GM19395 (cell line): ENCODE measurements at regions not wholly inside any gene's neighbourhood (a gene's known extent, or its start where the extent isn't known, plus 50 kb on each side); places are given as distances from the start of the nearest gene placed in this dataset.

Experiments
- ATAC-seq: cut with Tn5 transposase; IDR thresholded peaks from one replicate; pipeline ENCODE4 v1.9.1; 2021; ENCODE audit warnings: mild to moderate bottlenecking, moderate library complexity; ENCODE audit not compliant: unreplicated experiment

DNA sequence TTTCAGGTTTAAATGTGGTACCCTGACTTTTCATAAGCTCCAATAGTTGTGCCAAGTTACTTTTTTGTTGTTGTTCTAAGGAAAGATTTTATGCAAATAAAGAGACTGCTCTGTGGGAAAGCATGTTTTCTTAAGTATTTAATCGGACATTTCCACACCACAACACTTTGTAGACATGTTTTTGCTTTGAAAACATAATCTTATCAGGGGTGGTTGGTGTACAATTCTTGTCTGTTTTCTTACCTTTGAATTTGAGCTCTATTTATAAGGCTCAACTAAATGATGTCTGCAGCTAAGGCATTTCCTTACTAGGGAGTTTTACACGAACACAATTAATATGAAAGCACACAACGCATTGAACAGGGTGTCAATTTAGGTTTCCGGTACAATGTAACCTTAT lies 81.5 kb upstream of the CDIN1 start:
- no peak for ATAC-seq

DNA sequence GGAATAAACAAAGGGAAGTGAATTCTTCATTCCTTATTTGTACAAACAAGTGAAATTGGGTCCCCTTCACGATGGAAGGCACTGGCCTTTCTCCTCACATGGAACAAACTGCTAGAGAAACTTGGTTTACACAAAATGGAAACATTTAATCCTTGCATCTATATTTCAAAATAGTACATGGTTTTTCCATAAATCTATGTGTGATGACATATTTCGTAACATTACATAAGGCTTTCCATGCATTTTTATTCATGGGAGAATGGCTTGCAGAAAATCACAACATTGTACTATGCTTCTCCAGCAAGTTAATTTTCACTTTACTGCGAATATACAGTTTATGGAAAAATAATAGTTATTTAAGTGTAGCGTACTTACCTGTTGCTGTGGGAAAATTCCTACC lies 81.0 kb upstream of the CDIN1 start:
- no peak for ATAC-seq

DNA sequence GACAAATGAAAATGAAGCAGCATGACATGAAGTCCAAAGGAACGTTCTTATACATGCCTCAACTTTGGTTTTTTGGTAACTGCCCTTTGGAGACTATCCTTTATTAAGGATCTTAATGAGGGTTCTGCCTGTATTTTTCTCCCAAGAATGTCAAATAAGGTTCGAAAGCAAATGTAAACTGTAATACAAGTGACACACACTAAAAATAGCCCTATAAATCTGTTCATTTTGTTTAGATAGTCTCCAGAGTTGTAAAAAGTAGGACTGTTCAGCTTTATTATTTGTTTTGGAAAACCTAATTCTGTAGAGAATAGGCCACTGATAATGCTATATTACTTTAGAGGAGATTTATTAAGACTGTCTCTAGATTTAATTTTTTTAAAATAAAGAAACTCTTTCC lies 80.5 kb upstream of the CDIN1 start:
- no peak for ATAC-seq

DNA sequence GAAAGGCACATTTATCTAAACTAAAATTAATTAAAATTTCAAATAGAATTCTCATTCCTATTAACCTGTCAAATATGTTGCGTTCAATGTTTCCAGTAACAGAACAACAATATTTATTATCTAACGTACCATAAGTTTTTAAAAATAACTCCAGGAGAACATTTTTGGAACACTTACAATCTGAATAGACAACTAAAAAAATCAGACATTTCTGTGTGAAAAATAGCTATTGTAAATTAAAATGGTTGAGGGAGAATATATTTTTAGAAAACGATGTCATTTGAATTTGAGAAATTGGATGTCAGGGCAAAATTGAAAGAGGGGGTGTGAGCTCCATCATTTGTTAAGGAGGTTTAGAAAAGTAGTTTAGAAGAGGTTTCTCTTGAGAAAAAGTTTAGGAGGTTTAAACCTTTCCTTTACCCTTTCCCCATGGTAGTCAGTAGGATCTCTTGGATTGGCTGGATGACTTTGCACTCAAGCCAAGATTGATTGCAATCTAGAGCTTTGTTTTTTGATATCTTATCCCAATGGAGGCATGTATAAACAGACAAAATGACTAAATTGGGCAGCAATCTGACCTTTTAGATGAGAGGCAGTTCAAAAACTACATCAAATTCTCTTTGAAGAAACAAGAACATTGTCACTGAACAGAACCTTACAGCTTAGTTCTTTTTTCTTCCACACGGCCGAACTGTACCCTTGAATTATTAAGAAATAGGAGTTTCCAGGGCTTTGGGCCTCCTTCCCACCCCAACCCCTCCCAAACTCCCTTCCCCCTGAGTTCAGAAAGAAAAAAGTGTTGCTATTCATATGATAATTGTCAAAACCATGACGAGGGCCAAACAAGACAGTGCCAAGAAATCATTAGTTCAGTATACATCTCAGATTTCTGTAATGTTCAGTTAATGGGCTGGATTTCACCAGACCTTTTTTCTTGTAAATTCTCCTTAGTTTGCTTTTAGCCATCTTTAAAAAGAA lies 79.7 kb upstream of the CDIN1 start:
- ATAC-seq: no peak

DNA sequence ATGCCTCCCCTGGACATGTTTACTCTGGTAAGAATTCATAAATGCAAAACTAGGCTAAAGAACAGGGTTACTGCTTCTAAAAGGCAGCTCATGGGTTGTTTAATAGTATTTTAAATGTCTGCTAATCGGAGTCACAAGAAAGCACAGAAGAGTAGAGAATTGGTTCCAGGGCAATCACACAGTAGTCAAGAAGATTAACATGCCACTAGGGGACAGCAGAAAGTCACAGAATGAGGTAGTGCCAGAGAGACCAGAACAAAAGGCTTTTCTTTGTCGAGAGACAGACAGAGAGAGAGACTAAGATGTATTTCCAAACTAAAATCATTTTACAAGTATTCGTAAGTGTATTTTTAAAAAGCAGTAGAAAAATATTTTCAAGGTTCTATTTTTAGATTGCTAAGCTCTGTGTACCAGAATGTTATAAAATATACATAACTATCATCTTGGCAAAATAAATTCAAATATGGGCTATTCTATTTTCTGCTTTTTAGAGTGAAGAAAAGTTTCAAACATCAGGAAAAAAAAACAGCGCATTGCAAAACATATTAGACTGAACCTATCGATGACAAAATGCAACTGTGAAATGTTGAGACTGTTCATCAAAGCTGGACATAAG lies 78.3 kb upstream of the CDIN1 start:
- peak; percentile 84 for ATAC-seq

DNA sequence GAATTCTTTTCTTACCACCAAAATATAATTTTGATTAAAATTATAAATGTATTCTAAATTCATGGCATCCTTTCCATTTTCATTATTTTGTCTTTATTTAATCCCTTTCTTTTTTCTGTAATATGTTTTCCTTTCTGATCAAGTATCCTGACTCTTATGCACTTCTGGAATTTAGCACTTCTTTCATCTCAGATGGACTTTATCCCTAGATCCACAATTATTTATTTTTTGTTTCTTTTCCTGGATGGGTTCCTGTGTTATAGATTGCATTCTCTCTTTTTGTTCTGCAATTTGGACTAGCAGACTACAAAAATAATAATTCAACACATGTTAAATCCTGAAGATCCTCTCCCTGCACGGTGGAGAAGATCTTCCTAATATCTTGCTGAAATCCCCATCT lies 76.9 kb upstream of the CDIN1 start:
- no peak for ATAC-seq

DNA sequence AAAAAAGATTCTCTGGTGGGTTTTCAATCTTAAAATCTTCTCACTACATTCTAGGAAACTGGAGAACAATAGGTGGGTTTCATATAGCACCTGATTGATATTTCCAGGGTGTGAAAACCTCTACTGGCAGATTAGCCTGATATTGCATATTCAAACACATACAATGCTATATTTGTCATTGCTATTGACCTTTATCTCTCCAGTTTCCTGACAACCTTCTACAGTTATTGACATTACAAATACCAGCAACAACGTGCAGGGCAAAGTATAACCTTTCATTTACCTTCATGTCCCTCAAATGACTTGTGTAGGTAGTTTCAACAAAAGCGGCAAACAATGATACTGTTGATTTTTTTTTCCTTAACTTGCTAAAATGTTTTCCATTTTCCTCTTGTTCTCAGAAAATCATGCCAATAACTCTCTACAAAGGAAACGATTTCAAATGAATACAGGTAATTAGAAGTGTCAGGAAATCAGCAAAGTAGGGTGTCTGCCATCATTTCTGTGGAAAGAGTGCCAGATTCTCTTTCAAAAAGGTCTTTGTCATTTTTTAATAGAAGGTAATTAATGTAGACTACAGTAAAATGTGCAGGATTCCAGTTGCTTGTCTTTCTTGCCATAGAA lies 72.6 kb upstream of the CDIN1 start:
- no peak for ATAC-seq

DNA sequence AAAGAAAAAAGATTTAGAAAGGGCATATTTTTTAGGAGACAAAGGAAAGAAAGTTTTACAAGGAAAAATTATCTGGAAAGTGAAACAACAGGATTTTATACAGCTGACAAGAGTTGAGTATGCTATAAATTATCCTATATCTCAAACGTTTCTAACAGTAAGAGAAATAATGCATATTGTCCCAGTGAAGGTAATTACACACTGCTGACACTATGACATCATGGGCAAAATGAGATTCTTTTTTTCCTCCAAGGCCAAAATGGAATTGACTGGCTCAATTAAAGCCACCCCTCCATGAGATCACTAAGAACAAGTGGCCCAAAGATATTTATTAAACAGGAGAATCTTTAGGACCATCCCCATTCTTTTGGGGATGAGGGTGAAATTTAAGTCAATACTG lies 72.0 kb upstream of the CDIN1 start:
- no peak for ATAC-seq

DNA sequence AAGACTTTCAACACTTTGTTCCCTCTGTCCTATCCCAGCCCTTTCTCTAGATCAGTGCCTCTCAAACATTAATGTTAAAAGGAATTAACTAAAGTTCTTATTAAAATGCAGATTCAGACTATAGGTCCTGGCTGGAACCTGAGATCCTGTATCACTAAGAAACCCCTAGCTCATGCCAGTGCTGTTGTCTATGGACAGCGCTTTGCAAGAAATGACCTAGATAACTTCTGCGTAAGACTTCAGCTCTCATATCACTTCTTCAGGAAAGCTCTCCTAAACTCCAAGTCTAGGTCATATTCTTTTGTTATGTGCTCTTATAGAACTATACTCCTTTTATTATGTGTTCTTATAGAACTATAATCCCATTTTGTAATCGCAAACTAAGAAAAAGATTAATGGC lies 67.8 kb upstream of the CDIN1 start:
- ATAC-seq: no peak

DNA sequence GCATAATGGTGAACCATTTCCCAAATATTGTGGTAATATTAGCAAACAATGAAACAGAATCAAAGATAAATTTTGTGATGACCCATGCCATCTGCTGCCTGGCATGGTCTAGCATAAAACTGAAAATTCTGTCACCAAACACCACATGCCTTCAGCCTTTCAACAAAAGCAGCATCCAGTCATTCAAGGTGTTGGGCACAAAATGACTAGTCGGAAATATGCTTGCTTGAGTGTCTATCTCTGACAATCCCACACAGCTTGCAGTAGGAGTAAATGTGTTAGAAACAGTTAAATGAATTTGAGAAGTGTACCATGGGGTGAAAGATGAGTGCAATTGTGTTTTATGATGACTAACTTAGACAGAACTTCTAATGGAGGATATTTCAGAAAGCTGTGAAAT lies 61.7 kb upstream of the CDIN1 start:
- ATAC-seq: no peak

DNA sequence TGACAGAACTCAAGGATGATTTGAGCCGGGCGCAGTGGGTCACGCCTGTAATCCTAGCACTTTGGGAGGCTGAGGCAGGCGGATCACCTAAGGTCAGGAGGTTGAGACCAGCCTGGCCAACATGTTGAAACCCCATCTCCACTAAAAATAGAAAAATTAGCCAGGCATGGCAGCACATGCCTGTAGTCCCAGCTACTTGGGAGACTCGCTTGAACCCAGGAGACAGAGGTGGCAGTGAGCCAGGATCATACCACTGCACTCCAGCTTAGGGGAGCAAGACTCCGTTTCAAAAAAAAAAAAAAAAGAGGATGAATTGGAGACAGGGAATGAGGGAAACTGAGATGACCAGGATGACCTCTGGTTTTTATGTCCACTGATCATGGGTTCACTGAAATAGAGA lies 60.4 kb upstream of the CDIN1 start:
- no peak for ATAC-seq

DNA sequence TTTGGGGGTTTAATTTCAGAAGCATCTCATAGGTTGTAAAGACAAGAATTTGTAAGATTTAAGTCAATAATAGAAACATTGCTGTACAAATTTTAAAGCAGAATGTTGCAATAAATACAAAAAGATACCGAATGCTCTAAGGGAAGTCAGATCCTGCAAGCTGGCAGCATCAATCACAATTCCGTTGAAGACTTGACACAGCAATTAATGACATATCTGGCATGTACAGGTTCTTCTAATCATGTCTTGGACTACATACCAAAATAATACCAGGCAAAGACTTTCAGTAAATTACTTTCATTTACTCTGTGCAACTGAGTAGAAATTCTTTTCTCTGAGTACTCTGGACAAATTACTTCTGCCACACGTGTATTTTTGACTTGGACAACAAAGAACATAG lies 54.0 kb upstream of the CDIN1 start:
- no peak for ATAC-seq

DNA sequence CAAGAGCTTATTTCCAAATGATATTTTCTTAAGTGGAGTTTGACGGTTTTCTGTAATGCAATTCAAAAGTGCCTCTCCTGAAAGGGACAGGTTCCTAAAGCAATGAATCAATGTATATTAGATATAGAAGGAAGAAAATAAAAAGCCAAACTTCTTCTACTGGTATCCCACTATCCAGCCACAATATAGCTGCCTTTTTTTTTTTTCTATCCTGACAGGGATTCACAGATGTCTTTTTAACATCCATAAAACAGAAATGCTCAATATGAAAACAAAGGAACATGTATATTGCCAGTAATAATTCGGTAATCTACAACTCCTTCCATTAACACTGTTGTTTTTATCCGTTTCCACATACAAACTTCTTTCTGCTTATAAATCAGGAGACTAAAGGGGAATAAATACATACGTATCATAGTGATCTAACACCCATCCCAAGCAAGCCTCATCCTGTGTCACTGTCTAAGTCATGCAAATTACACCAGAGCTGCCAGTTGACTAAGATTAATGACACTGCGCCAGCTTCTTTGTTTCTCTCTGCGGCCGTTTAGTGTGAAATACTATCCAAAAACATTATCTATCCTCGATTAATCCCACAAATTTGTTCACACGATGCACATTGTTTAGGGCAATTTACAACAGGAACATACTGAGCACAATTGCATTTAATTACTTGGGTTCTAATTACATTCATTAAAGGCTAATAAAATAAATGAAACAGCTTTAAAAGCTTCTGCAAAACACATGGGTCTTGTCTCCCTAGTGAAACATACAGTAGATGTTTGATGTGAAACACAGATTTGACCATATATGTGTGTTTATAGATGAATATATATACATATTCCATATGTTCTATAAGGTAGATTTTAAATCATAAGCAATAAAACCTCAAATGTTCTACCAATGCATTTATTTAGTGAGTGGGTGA lies 51.9 kb upstream of the CDIN1 start:
- no peak for ATAC-seq

DNA sequence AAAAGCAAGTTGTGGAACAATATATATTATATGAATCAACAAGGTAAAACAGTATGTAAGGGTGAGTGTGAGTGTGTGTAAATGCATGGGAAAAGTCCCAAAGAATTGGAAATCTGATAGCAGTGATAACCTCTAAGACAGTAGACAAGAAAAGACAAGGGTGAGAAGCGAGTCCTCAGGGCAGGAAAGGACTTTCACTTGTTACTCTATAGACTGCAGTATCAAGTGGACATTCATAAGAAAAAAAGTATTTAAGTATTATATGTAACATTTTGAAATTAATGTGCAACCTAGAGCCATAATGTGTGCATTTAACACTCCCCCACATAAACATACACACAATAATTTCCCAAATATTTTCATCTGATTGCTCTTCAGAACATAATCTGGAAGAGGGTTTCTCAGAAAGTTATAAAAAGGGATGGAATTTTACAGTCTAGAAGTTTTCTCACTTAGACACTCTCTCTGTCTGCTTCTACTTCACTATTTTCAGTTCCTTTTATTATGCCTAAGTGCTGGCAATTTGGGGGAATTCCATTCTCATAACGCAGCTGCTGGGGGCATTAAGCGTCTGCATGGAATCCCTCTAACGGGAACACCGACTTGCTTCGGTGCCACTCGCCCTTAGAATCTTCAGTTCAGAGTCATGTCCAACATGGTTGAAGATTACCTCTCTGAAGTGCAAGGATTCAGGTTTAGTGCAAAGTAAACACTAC lies 50.0 kb upstream of the CDIN1 start:
- ATAC-seq: peak; percentile 73
